Choroid plexus epithelial cell (primary cell): ENCODE measurements at regions not wholly inside any gene's neighbourhood (a gene's known extent, or its start where the extent isn't known, plus 50 kb on each side); places are given as distances from the start of the nearest gene placed in this dataset.
"Not testable (repeated sequence)": the region's sequence is repeated elsewhere in the genome, so short reads cannot be mapped to it uniquely, and the experiment has no call there.

Experiments
- DNase-seq: peaks from one replicate; pipeline ENCODE4 v3.0.0-alpha.2; 2010; ENCODE audit warnings: low read depth
- H3K4me3 ChIP-seq: 2 replicates; pipeline ENCODE4 v1.5.1; 2011; ENCODE audit warnings: low read depth, mild to moderate bottlenecking, control low read depth, low read length, moderate library complexity
- CTCF ChIP-seq: conservative IDR thresholded peaks from 2 replicates; pipeline ENCODE4 v1.5.1; 2011; ENCODE audit warnings: low read depth, mild to moderate bottlenecking, control low read depth, inconsistent platforms, low read length, moderate library complexity

GRCh38 chr14:85856430-85856829 lies 326.5 kb downstream of the FLRT2 start:
- peak; percentile 56 for TF ChIP-seq CTCF

GRCh38 chr14:85853996-85854526 lies 324.1 kb downstream of the FLRT2 start:
- DNase-seq: no peak
- TF ChIP-seq CTCF: no peak
- no peak overlapping the region for H3K4me3 ChIP-seq

More at GRCh38 chr14:85856430-85856829, 326.5 kb downstream of the FLRT2 start:
- no peak overlapping the region for H3K4me3 ChIP-seq
- DNase-seq: peak; percentile 45

GRCh38 chr14:85852906-85853305 lies 323.0 kb downstream of the FLRT2 start:
- no peak for TF ChIP-seq CTCF
- H3K4me3 ChIP-seq: no peak overlapping the region
- no peak for DNase-seq

- H3K4me3 ChIP-seq: not testable (repeated sequence)
- peak; percentile 15 for DNase-seq
Observed at GRCh38 chr14:85852123-85852522, 322.2 kb downstream of the FLRT2 start.

- not testable (repeated sequence) for H3K4me3 ChIP-seq, DNase-seq
Observed at GRCh38 chr14:85830549-85830948, 300.6 kb downstream of the FLRT2 start.

- not testable (repeated sequence) for H3K4me3 ChIP-seq, DNase-seq
Observed at GRCh38 chr14:85829601-85830000, 299.7 kb downstream of the FLRT2 start.

GRCh38 chr14:85824526-85824925 lies 294.6 kb downstream of the FLRT2 start:
- no peak for TF ChIP-seq CTCF
- DNase-seq: no peak
- no peak overlapping the region for H3K4me3 ChIP-seq

- no peak for TF ChIP-seq CTCF
- no peak overlapping the region for H3K4me3 ChIP-seq
- DNase-seq: no peak
Observed at GRCh38 chr14:85822236-85822635, 292.3 kb downstream of the FLRT2 start.

GRCh38 chr14:85817430-85817829 lies 287.5 kb downstream of the FLRT2 start:
- DNase-seq: peak; percentile 15
- H3K4me3 ChIP-seq: no peak overlapping the region
- TF ChIP-seq CTCF: no peak
